K562 (cell line): ENCODE measurements at regions not wholly inside any gene's neighbourhood (a gene's known extent, or its start where the extent isn't known, plus 50 kb on each side); places are given as distances from the start of the nearest gene placed in this dataset.

ENCODE experiments used
- ATAC-seq: fragments of 200-7000 bp; cut with Tn5 transposase; 3 replicates; pipeline ENCODE4 v1.9.1; 2020; ENCODE audit warnings: moderate library complexity
- BruUV-seq: library from RNA; stranded (reverse); fragments of 400-500 nt; replicated peaks from 2 replicates; lab custom pipeline; 2021; lab: Mats Ljungman, UMichigan
- CTCF ChIA-PET: fragments of 300-600 bp; formaldehyde crosslinking; extraction: SDS; loops from one replicate; lab custom pipeline; 2021; ENCODE audit warnings: low intra/inter-chr PET ratio; lab: Yijun Ruan, JAX
- POLR2A ChIA-PET: fragments of 300-600, 350-650 bp; sonication (Branson Sonifier 250); formaldehyde crosslinking; extraction: SDS; loops from one replicate; lab custom pipeline; 2021; ENCODE audit warnings: antibody characterized with exemption, inconsistent platforms; lab: Yijun Ruan, JAX
- DNase-seq, 4 experiments: peaks; one replicate each; pipeline versions ENCODE4 v3.0.0 to v3.0.0-alpha.2; 2011 to 2018; ENCODE audit warnings: low spot score in 3 of 4, mixed read lengths in 3 of 4; ENCODE audit errors: extremely low read depth in 1 of 4
- FAIRE-seq: peaks from 2 replicates; lab custom pipeline; 2011; peaks lifted over from hg19 to GRCh38; lab: Jason Lieb, UNC
- H2AFZ ChIP-seq: 2 replicates; pipeline ENCODE4 v1.6.0; 2011; ENCODE audit warnings: low read depth, low read length, control low read depth, inconsistent platforms
- H3K27ac ChIP-seq: fragments of 200-600 bp; 3 replicates; pipeline ENCODE4 v1.8.0; 2011; ENCODE audit warnings: low read depth, mild to moderate bottlenecking, control low read depth, inconsistent platforms, low read length, moderate library complexity, mixed read lengths; ENCODE audit errors: extremely low read depth
- H3K27me3 ChIP-seq, 2 experiments: fragments of 300-600 bp in 1 of 2; 2 replicates in 1 of 2; 3 replicates in 1 of 2; pipeline versions ENCODE4 v1.6.0 to v1.8.0; 2011; ENCODE audit warnings: inconsistent platforms in 2 of 2, low read length in 2 of 2, mild to moderate bottlenecking in 1 of 2, mixed read lengths in 1 of 2, moderate library complexity in 1 of 2; ENCODE audit not compliant: control insufficient read depth in 2 of 2, insufficient read depth in 2 of 2
- H3K36me3 ChIP-seq: fragments of 300-600 bp; 3 replicates; pipeline ENCODE4 v1.8.0; 2011; ENCODE audit warnings: mild to moderate bottlenecking, low read length, inconsistent platforms; ENCODE audit not compliant: control insufficient read depth, insufficient read depth
- H3K4me1 ChIP-seq, 2 experiments: fragments of 200-600 bp in 1 of 2; replicated peaks in 1 of 2; 2 replicates in 1 of 2; 3 replicates in 1 of 2; pipeline versions ENCODE4 v1.5.1 to v1.8.0; 2011; ENCODE audit warnings: inconsistent platforms in 2 of 2, low read length in 2 of 2, mild to moderate bottlenecking in 1 of 2, mixed read lengths in 1 of 2, moderate library complexity in 1 of 2; ENCODE audit not compliant: control insufficient read depth in 2 of 2, insufficient read depth in 2 of 2
- H3K4me2 ChIP-seq: 2 replicates; pipeline ENCODE4 v1.6.1; 2011; ENCODE audit warnings: low read length, control low read depth, inconsistent platforms, mixed read lengths; ENCODE audit not compliant: insufficient read depth
- H3K4me3 ChIP-seq: fragments of 200-600 bp; sonication (generic), shearing (Covaris generic); 2 replicates; pipeline ENCODE4 v1.5.1; 2016; ENCODE audit warnings: control low read depth, inconsistent platforms
- H3K79me2 ChIP-seq: fragments of 200-600 bp; 3 replicates; pipeline ENCODE4 v1.8.0; 2011; ENCODE audit warnings: low read length, inconsistent platforms; ENCODE audit not compliant: control insufficient read depth, insufficient read depth
- H3K9ac ChIP-seq, 2 experiments: 2 replicates each; pipeline versions ENCODE4 v1.6.0 to v1.6.1; 2011; ENCODE audit warnings: low read depth in 2 of 2, low read length in 2 of 2, control low read depth in 1 of 2, inconsistent platforms in 1 of 2, mild to moderate bottlenecking in 1 of 2, mixed read lengths in 1 of 2; ENCODE audit not compliant: insufficient read depth in 1 of 2
- H3K9me1 ChIP-seq: one replicate; pipeline ENCODE4 v1.6.0; 2011; ENCODE audit warnings: inconsistent platforms, mild to moderate bottlenecking, low read length, moderate library complexity; ENCODE audit not compliant: control insufficient read depth, insufficient read depth
- H3K9me3 ChIP-seq: replicated peaks from 2 replicates; pipeline ENCODE4 v1.5.1; 2011; ENCODE audit warnings: low read depth, low read length, inconsistent platforms; ENCODE audit not compliant: control insufficient read depth, insufficient read depth
- H4K20me1 ChIP-seq: replicated peaks from 2 replicates; pipeline ENCODE4 v1.6.1; 2011; ENCODE audit warnings: low read length, inconsistent platforms, mixed read lengths; ENCODE audit not compliant: control insufficient read depth, insufficient read depth
- CTBP1 ChIP-seq: fragments of 450-650 bp; IDR thresholded peaks from 2 replicates; pipeline ENCODE4 v1.6.1; 2016; ENCODE audit warnings: borderline replicate concordance
- HEY1 ChIP-seq: fragments of 250-450 bp; sonication (Bioruptor Pico); IDR thresholded peaks from 2 replicates; pipeline ENCODE4 v1.5.0; 2020; ENCODE audit warnings: mild to moderate bottlenecking, moderate library complexity, borderline replicate concordance
- KLF6 ChIP-seq: fragments of 250-450 bp; sonication (Bioruptor Pico); IDR thresholded peaks from 2 replicates; pipeline ENCODE4 v1.4.0; 2020; ENCODE audit warnings: mild to moderate bottlenecking, moderate library complexity, borderline replicate concordance
- ZNF717 ChIP-seq: fragments of 250-450 bp; sonication (Bioruptor Pico); IDR thresholded peaks from 2 replicates; pipeline ENCODE4 v1.5.0; 2021
- WGBS: fragments of 100-300 bp; shearing (Covaris generic); methylation state at CpG from one replicate; pipeline ENCODE4 v1.1.6; 2016; ENCODE audit warnings: low coverage, mixed read lengths; ENCODE audit not compliant: insufficient coverage; ENCODE audit errors: missing lambda C conversion rate; 5-methylcytosine and 5-hydroxymethylcytosine counted together
- in situ Hi-C: fragments of 300-500 bp; cut with MboI; formaldehyde crosslinking; loops from 4 replicates; pipeline ENCODE4 v1.15.0; 2018; ENCODE audit warnings: inconsistent platforms, mixed read lengths
- intact Hi-C: fragments of 100-400 bp; cut with micrococcal nuclease; formaldehyde crosslinking; loops from 2 replicates; pipeline ENCODE4 v1.14.2; 2022
- TF ChIP-seq, protein P1 (sequence below): IDR thresholded peaks from 2 replicates; pipeline ENCODE4 v1.6.1; 2011; ENCODE audit warnings: borderline replicate concordance, low read depth, mild to moderate bottlenecking, moderate library complexity, low read length; ENCODE audit not compliant: insufficient read depth, poor library complexity, severe bottlenecking

DNA sequence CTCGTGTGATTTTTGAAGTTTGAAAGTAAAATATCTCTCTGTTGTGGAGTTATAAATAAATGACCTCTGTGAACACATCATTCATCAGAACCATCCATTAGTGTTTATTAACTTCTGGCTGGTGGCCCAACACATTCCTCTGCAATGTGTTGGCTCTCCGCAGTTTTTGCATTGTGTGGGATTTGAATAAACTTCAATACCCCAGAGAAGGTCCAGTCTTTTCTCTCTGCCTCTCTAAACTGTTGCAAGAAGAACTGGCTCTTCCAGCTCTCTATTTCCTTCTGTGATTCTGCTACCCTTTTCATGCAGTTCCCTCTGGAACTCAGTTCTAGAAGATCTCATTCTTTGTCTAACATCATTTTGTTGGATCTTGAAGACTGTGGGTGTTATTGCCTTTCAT, 125.0 kb upstream of the ARHGAP42 start:
- WGBS, result 6% methylated on average over 2 of the region's 2 CpGs
- Histone ChIP-seq H3K4me2 (no peak overlapping the region), H3K4me3 (no peak overlapping the region)
- in situ Hi-C loops, result no loop called here
- no TSS peak for BruUV-seq
- CTCF ChIA-PET, result no interaction called here
- TF ChIP-seq, protein P1, sequence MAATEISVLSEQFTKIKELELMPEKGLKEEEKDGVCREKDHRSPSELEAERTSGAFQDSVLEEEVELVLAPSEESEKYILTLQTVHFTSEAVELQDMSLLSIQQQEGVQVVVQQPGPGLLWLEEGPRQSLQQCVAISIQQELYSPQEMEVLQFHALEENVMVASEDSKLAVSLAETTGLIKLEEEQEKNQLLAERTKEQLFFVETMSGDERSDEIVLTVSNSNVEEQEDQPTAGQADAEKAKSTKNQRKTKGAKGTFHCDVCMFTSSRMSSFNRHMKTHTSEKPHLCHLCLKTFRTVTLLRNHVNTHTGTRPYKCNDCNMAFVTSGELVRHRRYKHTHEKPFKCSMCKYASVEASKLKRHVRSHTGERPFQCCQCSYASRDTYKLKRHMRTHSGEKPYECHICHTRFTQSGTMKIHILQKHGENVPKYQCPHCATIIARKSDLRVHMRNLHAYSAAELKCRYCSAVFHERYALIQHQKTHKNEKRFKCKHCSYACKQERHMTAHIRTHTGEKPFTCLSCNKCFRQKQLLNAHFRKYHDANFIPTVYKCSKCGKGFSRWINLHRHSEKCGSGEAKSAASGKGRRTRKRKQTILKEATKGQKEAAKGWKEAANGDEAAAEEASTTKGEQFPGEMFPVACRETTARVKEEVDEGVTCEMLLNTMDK, result no peak
- TF ChIP-seq CTBP1 (no peak), ZNF717 (no peak), KLF6 (no peak), HEY1 (no peak)
- TF ChIP-seq, all 486 proteins: peak for 0
- intact Hi-C loops, result no loop called here
- FAIRE-seq (no peak), ATAC-seq (no peak), DNase-seq (no peak)
- POLR2A ChIA-PET, result no interaction called here
- Histone ChIP-seq H3K79me2 (no peaks in the 10 kb centered on the region), H2AFZ (no peak overlapping the region), H3K4me1 (no peaks in the 10 kb centered on the region), H3K9me3 (no peaks in the 10 kb centered on the region), H4K20me1 (no peaks in the 10 kb centered on the region), H3K27me3 (no peaks in the 10 kb centered on the region), H3K27ac (no peak overlapping the region), H3K9ac (no peak overlapping the region), H3K9me1 (no peaks in the 10 kb centered on the region), H3K36me3 (no peaks in the 10 kb centered on the region)
